MCF 10A (cell line): ENCODE measurements at regions not wholly inside any gene's neighbourhood (a gene's known extent, or its start where the extent isn't known, plus 50 kb on each side); places are given as distances from the start of the nearest gene placed in this dataset.
"Not testable (repeated sequence)": the region's sequence is repeated elsewhere in the genome, so short reads cannot be mapped to it uniquely, and the experiment has no call there.

Source experiments
- BruUV-seq: library from RNA; stranded (reverse); fragments of 400-500 nt; replicated peaks from 2 replicates; lab custom pipeline; 2021; lab: Mats Ljungman, UMichigan
- CTCF ChIA-PET: fragments of 300-600 bp; sonication (Branson Sonifier 250); formaldehyde crosslinking; extraction: SDS; loops from one replicate; lab custom pipeline; 2021; ENCODE audit warnings: antibody characterized with exemption, inconsistent platforms; lab: Yijun Ruan, JAX
- POLR2A ChIA-PET: fragments of 300-600, 350-650 bp; sonication (Branson Sonifier 250); formaldehyde crosslinking; extraction: SDS; loops from one replicate; lab custom pipeline; 2020; ENCODE audit warnings: antibody characterized with exemption, inconsistent platforms; lab: Yijun Ruan, JAX
- DNase-seq: peaks from one replicate; pipeline ENCODE4 v3.0.0-alpha.2; 2018; ENCODE audit not compliant: unreplicated experiment
- H3K27ac Mint-ChIP-seq: one replicate; pipeline ENCODE4 v1.8.0; 2022; ENCODE audit warnings: mild to moderate bottlenecking, low read depth, mixed read lengths; ENCODE audit not compliant: unreplicated experiment
- H3K27me3 Mint-ChIP-seq: one replicate; pipeline ENCODE4 v1.8.0; 2022; ENCODE audit warnings: mixed read lengths; ENCODE audit not compliant: insufficient read depth, unreplicated experiment
- H3K36me3 Mint-ChIP-seq: one replicate; pipeline ENCODE4 v1.8.0; 2022; ENCODE audit warnings: mild to moderate bottlenecking, moderate library complexity, mixed read lengths; ENCODE audit not compliant: insufficient read depth, unreplicated experiment
- H3K4me1 Mint-ChIP-seq: one replicate; pipeline ENCODE4 v1.8.0; 2022; ENCODE audit warnings: mixed read lengths; ENCODE audit not compliant: insufficient read depth, unreplicated experiment
- H3K4me3 Mint-ChIP-seq: one replicate; pipeline ENCODE4 v1.8.0; 2022; ENCODE audit warnings: mild to moderate bottlenecking, moderate library complexity, mixed read lengths; ENCODE audit not compliant: unreplicated experiment
- H3K9me3 Mint-ChIP-seq: one replicate; pipeline ENCODE4 v1.8.0; 2022; ENCODE audit warnings: mixed read lengths; ENCODE audit not compliant: unreplicated experiment
- intact Hi-C: fragments of 100-400 bp; cut with micrococcal nuclease; formaldehyde crosslinking; loops from 2 replicates; pipeline ENCODE4 v1.14.1; 2022
- TF ChIP-seq, protein P1 (sequence below): fragments of 200-600 bp; IDR thresholded peaks from one replicate; pipeline ENCODE4 v1.8.0; 2022; ENCODE audit warnings: antibody characterized with exemption, mild to moderate bottlenecking; ENCODE audit not compliant: unreplicated experiment

DNA sequence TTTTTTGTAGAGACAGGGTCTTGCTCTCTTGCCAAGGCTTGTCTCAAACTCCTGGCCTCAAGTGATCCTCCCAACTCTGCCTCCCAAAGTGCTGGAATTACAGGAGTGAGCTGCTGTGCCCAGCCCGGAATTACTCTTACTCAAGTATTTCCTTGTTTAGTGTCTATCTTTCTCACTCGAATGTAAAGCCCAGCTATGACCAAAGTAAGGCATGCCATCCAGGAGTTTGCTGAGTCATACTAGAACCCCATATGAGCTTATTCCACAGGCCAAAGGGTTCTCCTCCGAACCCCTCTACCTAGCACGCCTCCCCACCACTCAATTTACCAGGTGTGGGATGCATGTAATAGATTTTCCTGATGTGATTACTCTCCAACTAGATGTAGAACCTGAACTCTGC, 166.6 kb upstream of the AUTS2 start:
- TF ChIP-seq, protein P1, sequence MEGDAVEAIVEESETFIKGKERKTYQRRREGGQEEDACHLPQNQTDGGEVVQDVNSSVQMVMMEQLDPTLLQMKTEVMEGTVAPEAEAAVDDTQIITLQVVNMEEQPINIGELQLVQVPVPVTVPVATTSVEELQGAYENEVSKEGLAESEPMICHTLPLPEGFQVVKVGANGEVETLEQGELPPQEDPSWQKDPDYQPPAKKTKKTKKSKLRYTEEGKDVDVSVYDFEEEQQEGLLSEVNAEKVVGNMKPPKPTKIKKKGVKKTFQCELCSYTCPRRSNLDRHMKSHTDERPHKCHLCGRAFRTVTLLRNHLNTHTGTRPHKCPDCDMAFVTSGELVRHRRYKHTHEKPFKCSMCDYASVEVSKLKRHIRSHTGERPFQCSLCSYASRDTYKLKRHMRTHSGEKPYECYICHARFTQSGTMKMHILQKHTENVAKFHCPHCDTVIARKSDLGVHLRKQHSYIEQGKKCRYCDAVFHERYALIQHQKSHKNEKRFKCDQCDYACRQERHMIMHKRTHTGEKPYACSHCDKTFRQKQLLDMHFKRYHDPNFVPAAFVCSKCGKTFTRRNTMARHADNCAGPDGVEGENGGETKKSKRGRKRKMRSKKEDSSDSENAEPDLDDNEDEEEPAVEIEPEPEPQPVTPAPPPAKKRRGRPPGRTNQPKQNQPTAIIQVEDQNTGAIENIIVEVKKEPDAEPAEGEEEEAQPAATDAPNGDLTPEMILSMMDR = no peak
- Mint-ChIP-seq H3K4me3 (no peak overlapping the region), H3K36me3 (no peaks in the 10 kb centered on the region), H3K27me3 (no peaks in the 10 kb centered on the region), H3K4me1 (no peaks in the 10 kb centered on the region), H3K27ac (no peak overlapping the region), H3K9me3 (peaks cover 35% of the 10 kb centered on the region)
- ChIA-PET CTCF (no interaction called here), POLR2A (no interaction called here)
- no peak for DNase-seq
- intact Hi-C loops = no loop called here
- no TSS peak for BruUV-seq

DNA sequence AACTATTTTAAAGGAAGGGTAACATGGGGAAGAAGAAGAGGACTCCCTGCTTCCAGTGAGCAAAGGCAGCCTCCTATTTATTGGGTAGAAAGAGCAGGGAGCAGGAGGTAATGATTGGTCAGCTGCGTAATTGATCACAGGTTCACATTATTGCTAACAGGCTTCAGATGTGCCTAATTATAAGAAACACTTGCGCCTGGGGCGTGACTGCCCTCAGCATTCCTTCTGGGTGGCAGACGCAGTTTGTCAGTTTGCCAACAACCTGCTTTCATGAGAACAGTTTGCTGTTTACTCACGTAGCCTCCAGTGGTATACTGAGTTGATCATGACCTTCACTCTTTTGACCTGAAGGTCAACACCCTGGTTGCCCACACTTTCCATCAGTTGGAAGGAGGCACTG, 166.0 kb upstream of the AUTS2 start:
- H3K4me3 Mint-ChIP-seq, POLR2A ChIA-PET, H3K4me1 Mint-ChIP-seq, H3K27ac Mint-ChIP-seq, CTCF ChIA-PET, H3K27me3 Mint-ChIP-seq, DNase-seq, BruUV-seq, H3K36me3 Mint-ChIP-seq, intact Hi-C loops: not testable (repeated sequence)
- peaks cover 32% of the 10 kb centered on the region for H3K9me3 Mint-ChIP-seq

DNA sequence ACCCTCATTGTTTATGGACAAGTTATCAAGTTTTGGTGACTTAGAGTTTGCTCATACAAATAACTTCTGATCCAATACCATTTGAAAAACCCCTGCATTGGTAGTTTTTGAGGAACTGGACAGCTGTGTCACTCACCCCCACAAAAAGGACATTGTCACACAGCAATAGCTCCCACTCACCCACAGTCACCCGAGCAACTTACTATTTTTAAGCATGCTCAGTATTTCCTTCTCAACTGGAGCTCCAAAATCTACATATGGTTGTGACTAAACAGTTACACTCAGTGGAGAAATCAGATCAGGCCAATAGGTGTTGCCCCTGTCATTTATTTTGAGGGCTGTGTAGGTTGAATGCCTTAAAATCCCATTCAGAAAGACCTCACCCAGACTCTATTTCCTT, 165.2 kb upstream of the AUTS2 start:
- Mint-ChIP-seq H3K4me3 (no peak overlapping the region), H3K9me3 (peaks cover 32% of the 10 kb centered on the region), H3K36me3 (no peaks in the 10 kb centered on the region), H3K27me3 (no peaks in the 10 kb centered on the region), H3K27ac (no peak overlapping the region), H3K4me1 (no peaks in the 10 kb centered on the region)
- ChIA-PET POLR2A (no interaction called here), CTCF (no interaction called here)
- BruUV-seq = no TSS peak
- no peak for DNase-seq
- TF ChIP-seq, protein P1 = no peak
- intact Hi-C loops = no loop called here

DNA sequence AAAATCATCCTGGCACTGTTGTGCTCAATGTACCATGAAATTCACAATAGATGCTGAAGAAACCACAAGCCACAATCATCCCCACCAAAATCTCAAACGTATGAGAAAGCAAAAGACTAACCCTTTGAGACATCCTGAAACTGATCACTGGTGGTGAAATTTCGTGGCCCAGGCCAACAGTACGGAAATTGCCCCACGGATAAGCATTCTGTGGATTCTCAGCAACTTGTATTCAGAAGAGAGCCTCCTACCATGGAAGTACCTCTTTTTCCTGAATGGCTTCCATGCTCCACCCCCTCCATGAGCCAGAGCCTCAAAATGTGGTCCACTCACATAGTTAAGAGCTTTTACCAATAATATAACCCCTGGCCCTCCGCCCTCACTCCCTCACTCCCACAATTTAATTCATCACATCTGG, 163.9 kb upstream of the AUTS2 start:
- ChIA-PET CTCF (no interaction called here), POLR2A (no interaction called here)
- Mint-ChIP-seq H3K36me3 (no peaks in the 10 kb centered on the region), H3K4me3 (no peak overlapping the region), H3K27me3 (no peaks in the 10 kb centered on the region), H3K9me3 (peaks cover 27% of the 10 kb centered on the region), H3K4me1 (no peaks in the 10 kb centered on the region), H3K27ac (no peak overlapping the region)
- DNase-seq = no peak
- TF ChIP-seq, protein P1 = no peak
- no TSS peak for BruUV-seq
- intact Hi-C loops = no loop called here

DNA sequence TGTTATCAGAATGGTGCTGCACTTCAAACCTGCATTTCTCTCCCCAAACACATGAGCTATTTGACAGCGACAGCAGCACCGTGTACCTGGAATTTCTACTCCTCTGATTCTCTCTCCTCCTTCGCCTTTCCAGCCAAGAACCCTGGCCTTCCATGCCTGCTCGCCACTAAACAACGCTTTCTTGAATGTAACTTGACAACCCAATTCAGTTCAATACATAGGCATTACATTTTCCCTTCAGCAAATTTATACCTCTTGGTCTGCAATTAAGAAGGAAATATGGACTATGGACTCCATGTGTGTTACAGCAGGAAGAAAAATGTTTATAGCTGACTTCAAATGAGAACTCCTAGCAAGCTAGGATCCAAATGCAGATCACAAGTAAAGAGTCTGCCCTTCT, 162.6 kb upstream of the AUTS2 start:
- Mint-ChIP-seq H3K9me3 (peaks cover 35% of the 10 kb centered on the region), H3K36me3 (no peaks in the 10 kb centered on the region), H3K4me1 (no peaks in the 10 kb centered on the region), H3K27ac (no peak overlapping the region), H3K4me3 (no peak overlapping the region), H3K27me3 (no peaks in the 10 kb centered on the region)
- TF ChIP-seq, protein P1 = no peak
- intact Hi-C loops = no loop called here
- CTCF ChIA-PET = interaction anchor here (1.6 kb wide), 1 partner anchor 16 kb away, joined by 3 read pairs; no protein-coding TSS in a partner anchor
- DNase-seq = no peak
- POLR2A ChIA-PET = no interaction called here
- BruUV-seq = no TSS peak
